Ishikawa (cell line): ENCODE measurements at regions not wholly inside any gene's neighbourhood (a gene's known extent, or its start where the extent isn't known, plus 50 kb on each side); places are given as distances from the start of the nearest gene placed in this dataset.

ENCODE experiments used
- EP300 ChIP-seq: IDR thresholded peaks from 2 replicates; pipeline ENCODE4 v1.6.1; 2012; ENCODE audit warnings: borderline replicate concordance
- FOXM1 ChIP-seq: IDR thresholded peaks from 2 replicates; pipeline ENCODE4 v1.6.1; 2012; ENCODE audit warnings: low read depth, borderline replicate concordance
- NFIC ChIP-seq: IDR thresholded peaks from 2 replicates; pipeline ENCODE4 v1.6.1; 2012
- RAD21 ChIP-seq: IDR thresholded peaks from 2 replicates; pipeline ENCODE4 v1.6.1; 2012; ENCODE audit warnings: low read depth
- REST ChIP-seq: IDR thresholded peaks from 2 replicates; pipeline ENCODE4 v1.6.1; 2012; ENCODE audit warnings: low read depth, mild to moderate bottlenecking
- TAF1 ChIP-seq: IDR thresholded peaks from 2 replicates; pipeline ENCODE4 v1.6.1; 2012; ENCODE audit warnings: low read depth, mild to moderate bottlenecking
- TCF12 ChIP-seq: IDR thresholded peaks from 2 replicates; pipeline ENCODE4 v1.6.1; 2012; ENCODE audit warnings: low read depth
- TEAD4 ChIP-seq: IDR thresholded peaks from 2 replicates; pipeline ENCODE4 v1.6.1; 2012
- YY1 ChIP-seq: IDR thresholded peaks from 2 replicates; pipeline ENCODE4 v1.6.1; 2012; ENCODE audit warnings: low read depth
- TF ChIP-seq, protein P1 (sequence below): IDR thresholded peaks from 2 replicates; pipeline ENCODE4 v1.6.1; 2012
- TF ChIP-seq, protein P2 (sequence below): IDR thresholded peaks from 2 replicates; pipeline ENCODE4 v1.6.1; 2012

GRCh38 chr21:32193098-32193465 is 85.8 kb downstream of the MIS18A start:
- no peak for TF ChIP-seq REST
- TF ChIP-seq TCF12 = no peak
- TF ChIP-seq EP300 = no peak
- TF ChIP-seq FOXM1 = no peak
- TF ChIP-seq, protein P1, sequence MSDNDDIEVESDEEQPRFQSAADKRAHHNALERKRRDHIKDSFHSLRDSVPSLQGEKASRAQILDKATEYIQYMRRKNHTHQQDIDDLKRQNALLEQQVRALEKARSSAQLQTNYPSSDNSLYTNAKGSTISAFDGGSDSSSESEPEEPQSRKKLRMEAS = no peak
- no peak for TF ChIP-seq TAF1
- TF ChIP-seq RAD21 = no peak
- TF ChIP-seq TEAD4 = no peak
- TF ChIP-seq, protein P2, sequence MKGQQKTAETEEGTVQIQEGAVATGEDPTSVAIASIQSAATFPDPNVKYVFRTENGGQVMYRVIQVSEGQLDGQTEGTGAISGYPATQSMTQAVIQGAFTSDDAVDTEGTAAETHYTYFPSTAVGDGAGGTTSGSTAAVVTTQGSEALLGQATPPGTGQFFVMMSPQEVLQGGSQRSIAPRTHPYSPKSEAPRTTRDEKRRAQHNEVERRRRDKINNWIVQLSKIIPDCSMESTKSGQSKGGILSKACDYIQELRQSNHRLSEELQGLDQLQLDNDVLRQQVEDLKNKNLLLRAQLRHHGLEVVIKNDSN = no peak
- no peak for TF ChIP-seq YY1
- TF ChIP-seq NFIC = no peak
